NCI-H748 (cell line): ENCODE measurements at regions not wholly inside any gene's neighbourhood (a gene's known extent, or its start where the extent isn't known, plus 50 kb on each side); places are given as distances from the start of the nearest gene placed in this dataset.
A peak's percentile ranks its signal among the peaks of the same experiment; 100 is the strongest.

ENCODE experiments used
- DNase-seq: peaks from one replicate; lab custom pipeline; 2025; ENCODE audit not compliant: unreplicated experiment; lab: John Stamatoyannopoulos, UW

DNA sequence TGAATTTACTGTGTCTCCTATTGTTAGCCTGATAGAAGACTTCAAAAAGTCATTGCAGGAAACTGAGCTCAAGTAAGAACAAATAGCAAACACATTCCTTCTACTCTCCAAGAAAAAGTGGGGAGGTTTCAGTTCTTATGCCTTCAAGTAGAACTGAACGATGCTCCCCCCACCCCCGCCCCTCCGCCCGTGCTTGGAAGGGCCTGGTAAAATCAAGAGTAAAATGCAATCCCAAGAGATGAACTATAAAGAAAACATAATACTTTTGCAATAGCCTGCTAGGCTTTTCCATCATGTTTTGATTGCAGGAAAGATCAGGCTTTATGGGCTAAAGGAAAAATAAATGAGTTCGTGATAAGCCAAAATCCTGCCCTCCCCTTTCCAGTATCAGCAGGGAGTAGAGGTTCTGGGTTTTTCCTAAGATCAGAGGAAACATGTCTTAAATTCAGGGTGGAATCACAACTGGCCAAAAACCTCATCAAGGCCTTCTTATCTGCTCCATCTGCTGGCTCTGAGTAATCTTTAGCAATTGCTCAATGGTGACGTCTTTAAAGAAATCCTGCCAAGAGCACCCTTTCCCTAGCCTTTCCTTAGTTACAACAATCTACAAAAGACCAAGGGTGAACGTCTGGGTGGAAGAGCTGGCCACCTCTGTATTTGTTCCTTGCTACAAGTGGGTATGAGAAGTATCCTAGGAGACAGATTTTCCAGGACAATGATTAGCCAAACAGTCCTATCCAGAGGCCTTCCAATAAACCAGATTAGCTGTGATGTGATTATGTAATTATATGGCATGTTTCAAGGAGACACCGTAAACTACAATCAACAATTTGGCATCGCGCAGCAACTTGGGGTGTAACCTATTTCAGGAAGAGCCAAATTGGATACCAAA is 66.3 kb upstream of the FAM9C start:
- DNase-seq = peak; percentile 60

- no peak for DNase-seq
Observed at GRCh38 chrX:13109817-13110216, 65.4 kb upstream of the FAM9C start.

DNA sequence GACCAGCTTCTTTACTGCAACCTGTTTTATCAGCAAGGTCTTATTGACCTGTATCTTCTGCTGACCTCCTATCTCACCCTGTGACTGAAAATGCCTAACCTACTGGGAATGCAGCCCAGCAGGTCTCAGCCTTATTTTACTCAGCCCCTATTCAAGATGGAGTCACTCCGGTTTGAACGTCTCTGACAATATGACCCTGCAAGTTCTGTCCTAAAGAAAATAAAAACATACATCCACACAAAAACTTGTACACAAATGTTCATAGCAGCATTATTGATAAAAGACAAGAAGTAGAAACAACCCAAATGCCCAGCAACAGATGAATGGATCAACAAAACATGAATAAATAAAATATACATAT is 59.5 kb upstream of the FAM9C start:
- DNase-seq = no peak

DNA sequence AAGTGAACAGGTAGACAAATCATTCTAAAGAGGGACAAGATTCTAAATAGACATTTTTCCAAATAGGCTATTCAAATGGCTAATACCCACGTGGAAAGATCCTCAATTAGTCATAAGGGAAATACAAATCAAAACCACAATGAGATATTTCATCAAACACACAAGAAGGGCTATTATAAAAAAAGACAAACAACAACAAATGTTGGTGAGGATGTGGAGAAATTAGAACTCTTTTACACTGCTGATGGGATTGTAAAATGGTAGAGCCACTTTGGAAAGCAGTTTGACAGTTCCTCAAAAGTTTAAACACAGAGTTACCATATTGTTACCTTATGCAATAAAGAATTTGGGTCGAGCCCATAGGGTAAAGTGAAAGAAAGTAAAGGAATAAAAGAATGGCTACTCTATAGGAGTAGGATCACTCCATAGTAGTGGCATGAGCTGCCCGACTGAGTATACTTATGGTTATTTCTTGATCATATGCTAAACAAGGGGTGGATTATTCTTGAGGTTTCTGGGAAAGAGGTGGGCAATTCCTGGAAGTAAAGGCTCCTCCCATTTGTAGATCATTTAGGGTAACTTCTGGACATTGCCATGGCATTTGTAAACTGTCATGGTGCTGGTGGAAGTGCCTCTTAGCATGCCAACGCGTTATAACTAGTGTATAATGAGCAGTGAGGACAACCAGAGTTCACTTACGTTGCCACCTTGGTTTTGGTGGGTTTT is 58.9 kb upstream of the FAM9C start:
- no peak for DNase-seq

- no peak for DNase-seq
Observed at GRCh38 chrX:13102636-13103035, 58.2 kb upstream of the FAM9C start.

DNA sequence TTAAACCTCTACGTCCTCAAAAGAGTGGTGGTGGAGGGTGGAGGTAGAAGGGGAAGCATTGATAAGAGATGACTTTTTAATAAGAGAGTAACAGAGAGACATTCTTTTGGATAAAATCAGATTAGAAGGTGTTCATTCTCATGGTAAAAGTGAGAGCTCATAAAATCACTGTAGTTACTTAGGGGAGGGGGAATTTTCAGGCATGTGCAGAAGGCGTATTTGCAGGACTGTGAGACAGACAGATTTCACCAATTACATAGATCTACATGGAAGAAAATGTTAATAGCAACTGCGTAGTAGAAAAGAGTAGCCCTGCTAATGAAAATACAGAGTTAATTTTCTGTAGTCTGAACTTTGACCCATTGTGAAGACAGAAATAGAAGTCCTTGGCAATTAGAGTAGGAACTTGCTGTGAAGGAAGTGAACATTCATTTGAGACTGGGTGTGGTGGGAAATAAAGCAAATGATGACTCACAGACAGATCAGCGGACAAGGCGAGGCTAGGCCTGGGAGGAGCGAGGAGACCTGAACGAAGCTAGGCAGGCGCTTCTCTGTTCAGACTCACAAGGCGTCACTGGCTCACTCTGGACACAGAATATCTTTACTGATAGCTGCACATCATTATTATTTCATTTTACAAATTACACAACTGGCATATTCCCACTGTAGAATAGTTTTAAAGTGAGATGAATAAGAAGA is 57.2 kb upstream of the FAM9C start:
- peak; percentile 40 for DNase-seq

GRCh38 chrX:13099121-13099520 is 54.7 kb upstream of the FAM9C start:
- no peak for DNase-seq

DNA sequence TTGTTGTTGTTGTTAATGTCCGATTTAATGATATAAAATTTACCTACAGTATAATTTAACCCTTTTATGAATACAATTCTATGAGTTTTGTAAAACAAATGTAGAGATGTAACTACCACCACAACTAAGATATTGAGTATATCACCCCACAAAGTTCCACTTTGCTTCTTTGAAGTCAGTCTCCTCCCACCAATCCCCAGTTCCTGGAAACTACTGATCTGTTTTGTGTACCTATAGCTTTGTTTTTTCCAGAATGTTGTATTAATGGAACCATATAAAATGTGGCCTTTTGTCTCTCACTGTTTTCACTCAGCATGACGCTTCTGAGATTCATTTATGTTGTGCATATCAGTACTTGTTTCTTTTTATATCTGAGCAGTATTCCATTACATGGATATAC is 52.3 kb upstream of the FAM9C start:
- DNase-seq = no peak

- DNase-seq = no peak
Observed at GRCh38 chrX:13094828-13095341, 50.5 kb upstream of the FAM9C start.

GRCh38 chrX:13094374-13094773 is 50.0 kb upstream of the FAM9C start:
- peak; percentile 53 for DNase-seq
